ENCODE measurements at regions not wholly inside any gene's neighbourhood (a gene's known extent, or its start where the extent isn't known, plus 50 kb on each side); places are given as distances from the start of the nearest gene placed in this dataset.

GRCh38 chr3:115396801-115397200 lies 226.5 kb upstream of the GAP43 start (continued):
- no peak for TF ChIP-seq MLLT1 (IDR thresholded peaks at IDR 0.05)
- TF ChIP-seq HDAC6 (IDR thresholded peaks at IDR 0.05; ENCODE audit: unreplicated experiment): no peak
- no peak for TF ChIP-seq SIX5 (IDR thresholded peaks at IDR 0.05; ENCODE audit: low read depth, low read length, severe bottlenecking)
- TF ChIP-seq EZH2 (IDR thresholded peaks at IDR 0.05; ENCODE audit: borderline replicate concordance, control insufficient read depth, low read depth, low read length): no peak
- no peak for TF ChIP-seq ZSCAN29 (IDR thresholded peaks at IDR 0.05)

DNA sequence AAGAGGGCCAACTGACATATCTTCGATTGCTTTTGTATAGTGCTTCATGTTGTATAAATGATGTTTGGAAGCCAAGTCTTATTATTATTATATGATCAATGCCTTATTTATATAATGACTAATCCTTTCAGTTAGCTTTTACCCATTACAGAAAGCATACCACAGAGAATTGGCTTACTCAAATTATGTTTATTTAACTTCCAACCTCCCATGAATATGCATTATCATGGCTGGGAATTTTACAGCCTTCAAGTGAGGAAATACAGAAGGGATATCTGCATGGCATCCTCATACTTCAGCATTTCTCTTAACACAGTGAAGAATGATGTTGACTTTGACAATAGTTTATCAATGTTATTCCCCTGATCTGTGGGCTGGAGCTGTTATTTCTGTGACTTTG lies 225.9 kb upstream of the GAP43 start:
- Histone ChIP-seq H3K79me2 (ENCODE audit: control insufficient read depth, insufficient read depth, low read length) (no peaks in the 10 kb centered on the region), H3K27me3 (replicated peaks in 1 of 2; ENCODE audit: control insufficient read depth in 2 of 2, insufficient read depth in 2 of 2, low read length in 1 of 2) (no peaks in the 10 kb centered on the region), H4K20me1 (ENCODE audit: control insufficient read depth, insufficient read depth) (no peaks in the 10 kb centered on the region), H3K9me3 (replicated peaks; ENCODE audit: control insufficient read depth, insufficient read depth, low read length) (no peaks in the 10 kb centered on the region), H3K4me1 (ENCODE audit: control insufficient read depth, insufficient read depth, low read length) (no peaks in the 10 kb centered on the region), H3K36me3 (ENCODE audit: control insufficient read depth in 2 of 2, insufficient read depth in 2 of 2, low read length in 1 of 2) (no peaks in the 10 kb centered on the region), H3K27ac (ENCODE audit: control insufficient read depth, insufficient read depth) (no peak overlapping the region), H3K9ac (ENCODE audit: control insufficient read depth, insufficient read depth, low read length) (no peak overlapping the region), H3K4me2 (ENCODE audit: control insufficient read depth, insufficient read depth) (no peak overlapping the region), H3K4me3 (no peak overlapping the region), H2AFZ (ENCODE audit: control insufficient read depth, low read depth, low read length) (no peak overlapping the region)
- no peak for FAIRE-seq
- ChIA-PET POLR2A (interaction anchor here (0.5 kb wide), 1 partner anchor 476 kb away, joined by 4 read pairs; no protein-coding TSS in a partner anchor), RAD21 (ENCODE audit: unreplicated experiment) (no interaction called here), SMC1A (ENCODE audit: uncharacterized antibody, unreplicated experiment) (interaction anchor here (1.1 kb wide), 1 partner anchor 10 kb away, joined by 3 read pairs; no protein-coding TSS in a partner anchor), CTCF (no interaction called here)
- no TSS peak for BruUV-seq (replicated peaks)
- no peak for TF ChIP-seq TARDBP (IDR thresholded peaks at IDR 0.05; ENCODE audit: borderline replicate concordance)
- TF ChIP-seq TCF7 (IDR thresholded peaks at IDR 0.05; ENCODE audit: borderline replicate concordance): no peak
- TF ChIP-seq USF2 (IDR thresholded peaks at IDR 0.05; ENCODE audit: borderline replicate concordance, low read depth, low read length): no peak
- TF ChIP-seq PAX5 (IDR thresholded peaks at IDR 0.05; ENCODE audit: borderline replicate concordance, low read depth, low read length): no peak
- no peak for TF ChIP-seq EED (IDR thresholded peaks at IDR 0.05; ENCODE audit: low read depth)
- no peak for TF ChIP-seq TCF3 (IDR thresholded peaks at IDR 0.05; ENCODE audit: borderline replicate concordance, insufficient read depth, low read depth, low read length)
- TF ChIP-seq TCF12 (IDR thresholded peaks at IDR 0.05; ENCODE audit: low read depth, low read length): no peak
- no peak for TF ChIP-seq IKZF1 (conservative IDR thresholded peaks at IDR 0.05)
- no peak for TF ChIP-seq GATAD2B (conservative IDR thresholded peaks at IDR 0.05; ENCODE audit: low read depth)
- in situ Hi-C loops (cut with MboI) (no loop called here), intact Hi-C loops (cut with micrococcal nuclease; ENCODE audit: unreplicated experiment) (no loop called here)
- ATAC-seq: no peak
- no peak for DNase-seq (ENCODE audit: low read depth, low spot score)
- 3% methylated on average over 1 of the region's 1 CpG for WGBS (ENCODE audit: insufficient coverage, insufficient replicate concordance, low lambda C conversion rate, missing lambda C conversion rate)
